ENCODE measurements at regions not wholly inside any gene's neighbourhood (a gene's known extent, or its start where the extent isn't known, plus 50 kb on each side); places are given as distances from the start of the nearest gene placed in this dataset.

DNA sequence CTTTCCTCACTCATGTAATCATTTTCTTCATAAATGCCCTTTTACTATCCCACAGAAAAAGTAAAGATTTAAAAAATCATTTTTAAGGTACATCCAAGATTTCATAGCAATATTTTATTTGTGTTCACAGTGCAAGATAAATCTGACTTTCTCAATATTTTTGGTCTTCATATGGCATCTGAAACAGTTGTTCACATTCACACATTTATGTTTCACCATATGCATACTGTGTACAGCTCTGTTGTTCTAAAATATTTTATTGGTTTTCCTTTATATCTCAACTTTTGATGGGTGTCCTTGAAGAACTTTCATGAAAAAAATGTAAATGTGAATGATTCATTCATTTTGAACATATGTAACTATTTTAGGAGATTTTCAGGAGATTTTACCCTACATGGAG is 348.7 kb downstream of the SNAPC1 start:
- TF ChIP-seq, protein P1, sequence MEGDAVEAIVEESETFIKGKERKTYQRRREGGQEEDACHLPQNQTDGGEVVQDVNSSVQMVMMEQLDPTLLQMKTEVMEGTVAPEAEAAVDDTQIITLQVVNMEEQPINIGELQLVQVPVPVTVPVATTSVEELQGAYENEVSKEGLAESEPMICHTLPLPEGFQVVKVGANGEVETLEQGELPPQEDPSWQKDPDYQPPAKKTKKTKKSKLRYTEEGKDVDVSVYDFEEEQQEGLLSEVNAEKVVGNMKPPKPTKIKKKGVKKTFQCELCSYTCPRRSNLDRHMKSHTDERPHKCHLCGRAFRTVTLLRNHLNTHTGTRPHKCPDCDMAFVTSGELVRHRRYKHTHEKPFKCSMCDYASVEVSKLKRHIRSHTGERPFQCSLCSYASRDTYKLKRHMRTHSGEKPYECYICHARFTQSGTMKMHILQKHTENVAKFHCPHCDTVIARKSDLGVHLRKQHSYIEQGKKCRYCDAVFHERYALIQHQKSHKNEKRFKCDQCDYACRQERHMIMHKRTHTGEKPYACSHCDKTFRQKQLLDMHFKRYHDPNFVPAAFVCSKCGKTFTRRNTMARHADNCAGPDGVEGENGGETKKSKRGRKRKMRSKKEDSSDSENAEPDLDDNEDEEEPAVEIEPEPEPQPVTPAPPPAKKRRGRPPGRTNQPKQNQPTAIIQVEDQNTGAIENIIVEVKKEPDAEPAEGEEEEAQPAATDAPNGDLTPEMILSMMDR (IDR thresholded peaks at IDR 0.05): no peak
- TF ChIP-seq POLR2AphosphoS5 (IDR thresholded peaks at IDR 0.05; ENCODE audit: insufficient read depth in 1 of 2, low read depth in 1 of 2): no peak

All from vagina (tissue), 2 donors.